Fibroblast of peridontal ligament (primary cell): ENCODE measurements at regions not wholly inside any gene's neighbourhood (a gene's known extent, or its start where the extent isn't known, plus 50 kb on each side); places are given as distances from the start of the nearest gene placed in this dataset.

Experiments
- DNase-seq: peaks from one replicate; pipeline ENCODE4 v3.0.0-alpha.2; 2010; ENCODE audit errors: extremely low read depth

GRCh38 chr9:17969232-17969631, 390.4 kb downstream of the SH3GL2 start:
- DNase-seq = no peak

GRCh38 chr9:17970277-17970676, 391.4 kb downstream of the SH3GL2 start:
- no peak for DNase-seq

- no peak for DNase-seq
Measured at GRCh38 chr9:17978773-17979172, 399.9 kb downstream of the SH3GL2 start.

- no peak for DNase-seq
Measured at GRCh38 chr9:17986595-17986994, 407.7 kb downstream of the SH3GL2 start.

GRCh38 chr9:17987189-17987588, 408.3 kb downstream of the SH3GL2 start:
- DNase-seq = no peak

GRCh38 chr9:17988489-17988888, 409.6 kb downstream of the SH3GL2 start:
- DNase-seq = no peak

GRCh38 chr9:17990602-17991001, 411.7 kb downstream of the SH3GL2 start:
- no peak for DNase-seq

- DNase-seq = no peak
Measured at GRCh38 chr9:17993024-17993423, 414.2 kb downstream of the SH3GL2 start.

- DNase-seq = no peak
Measured at GRCh38 chr9:17994695-17995425, 416.0 kb downstream of the SH3GL2 start.

GRCh38 chr9:17996728-17997127, 417.9 kb downstream of the SH3GL2 start:
- no peak for DNase-seq

- DNase-seq = no peak
Measured at GRCh38 chr9:18002718-18003438, 424.0 kb downstream of the SH3GL2 start.

- DNase-seq = no peak
Measured at GRCh38 chr9:18006591-18006990, 427.7 kb downstream of the SH3GL2 start.

GRCh38 chr9:18007621-18008020, 428.8 kb downstream of the SH3GL2 start:
- DNase-seq = no peak

- DNase-seq = no peak
Measured at GRCh38 chr9:18009902-18010301, 431.0 kb downstream of the SH3GL2 start.

GRCh38 chr9:18010492-18010891, 431.6 kb downstream of the SH3GL2 start:
- DNase-seq = no peak

- no peak for DNase-seq
Measured at GRCh38 chr9:18012170-18012569, 433.3 kb downstream of the SH3GL2 start.

GRCh38 chr9:18014556-18014955, 435.7 kb downstream of the SH3GL2 start:
- DNase-seq = no peak

GRCh38 chr9:18015116-18015515, 436.2 kb downstream of the SH3GL2 start:
- no peak for DNase-seq

GRCh38 chr9:18017136-18017535, 438.3 kb downstream of the SH3GL2 start:
- DNase-seq = no peak

- DNase-seq = no peak
Measured at GRCh38 chr9:18018221-18018620, 439.4 kb downstream of the SH3GL2 start.

- DNase-seq = no peak
Measured at GRCh38 chr9:18018661-18019060, 439.8 kb downstream of the SH3GL2 start.

GRCh38 chr9:18020121-18020745, 441.4 kb downstream of the SH3GL2 start:
- no peak for DNase-seq

- no peak for DNase-seq
Measured at GRCh38 chr9:18022642-18023041, 443.8 kb downstream of the SH3GL2 start.
